Left cardiac atrium (tissue), 4 donors: ENCODE measurements at regions not wholly inside any gene's neighbourhood (a gene's known extent, or its start where the extent isn't known, plus 50 kb on each side); places are given as distances from the start of the nearest gene placed in this dataset.

Experiments used
- ATAC-seq, 2 donors: fragments of 200-7000 bp; cut with Tn5 transposase; one replicate each; pipeline ENCODE4 v1.9.1; 2020; ENCODE audit warnings: mild to moderate bottlenecking in 2 of 2, moderate library complexity in 2 of 2
- DNase-seq: peaks from one replicate; pipeline ENCODE4 v3.0.0-alpha.2; 2020
- intact Hi-C, 2 donors: fragments of 100-400 bp; cut with DNase I; formaldehyde crosslinking; loops; one replicate each; pipeline versions ENCODE4 v1.14.1 to v1.15.1; 2022 to 2023
- donor health status: DM: no; HTN: yes; CAD: no.
- donor health status: DM: no; HTN: yes; CAD: no; lungs with severe emphysema.
- donor health status: DM: yes; HTN: yes; CAD: no.
- donor health status: Dilated cardiomyopathy.

DNA sequence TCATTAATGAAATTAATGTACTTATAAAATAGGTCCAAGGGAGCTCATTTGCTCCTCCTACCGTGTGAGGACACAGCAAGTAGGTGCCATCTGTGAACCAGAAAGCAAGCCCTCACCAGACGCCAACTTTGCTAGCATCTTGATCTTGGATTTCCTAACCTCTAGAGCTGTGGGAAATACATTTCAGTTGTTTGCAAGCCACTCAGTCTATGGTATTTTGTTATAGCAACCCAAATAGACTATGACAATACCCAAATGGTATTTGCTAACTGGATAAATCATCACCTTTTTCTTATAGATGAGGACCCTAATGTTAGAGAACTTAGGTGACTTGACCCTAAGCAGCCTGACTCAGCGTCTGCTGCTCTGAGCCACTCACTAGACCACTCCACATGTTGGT lies 379.6 kb downstream of the HRH4 start:
- no peak for ATAC-seq
- intact Hi-C loops = no loop called here
- no peak for DNase-seq

DNA sequence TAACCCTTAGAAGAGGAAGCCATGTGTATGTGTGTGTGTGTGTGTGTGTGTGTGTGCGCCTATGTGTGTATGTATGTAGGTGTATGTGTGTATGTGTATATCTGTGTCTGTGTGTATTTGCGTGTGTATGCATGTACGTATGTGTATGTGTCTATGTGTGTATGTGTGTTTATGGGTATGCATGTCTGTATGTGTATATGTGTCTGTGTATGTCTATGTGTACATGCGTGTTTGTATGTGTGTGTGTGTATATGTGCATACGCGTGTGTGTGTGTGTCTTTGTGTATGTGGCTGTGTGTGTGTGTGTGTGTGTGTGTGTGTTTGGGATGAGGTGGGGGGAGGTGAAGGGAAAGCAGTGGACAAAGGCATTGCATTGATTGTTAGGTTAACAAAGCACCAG lies 380.2 kb downstream of the HRH4 start:
- DNase-seq = no peak
- intact Hi-C loops = no loop called here
- ATAC-seq = no peak

GRCh38 chr18:24841536-24841935 lies 381.1 kb downstream of the HRH4 start:
- ATAC-seq (no peak), DNase-seq (no peak)
- intact Hi-C loops = no loop called here

DNA sequence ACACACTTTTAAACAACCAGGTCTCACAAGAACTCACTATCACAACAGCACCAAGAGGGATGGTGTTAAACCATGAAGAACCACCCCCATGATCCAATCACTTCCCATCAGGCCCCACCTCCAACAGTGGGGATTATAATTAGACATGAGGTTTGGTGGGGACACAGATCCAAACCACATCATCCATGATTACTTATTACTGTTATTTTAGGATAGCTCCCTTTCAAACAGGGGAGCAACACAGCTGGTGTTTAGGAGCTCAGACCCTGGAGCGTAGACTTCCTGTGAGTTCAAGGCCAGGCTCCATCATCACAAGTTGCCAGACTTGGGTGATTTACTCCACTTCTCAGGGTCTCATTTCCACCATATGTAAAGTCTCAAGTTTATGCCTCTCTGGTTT lies 382.7 kb downstream of the HRH4 start:
- ATAC-seq (no peak), DNase-seq (no peak)
- intact Hi-C loops = no loop called here

DNA sequence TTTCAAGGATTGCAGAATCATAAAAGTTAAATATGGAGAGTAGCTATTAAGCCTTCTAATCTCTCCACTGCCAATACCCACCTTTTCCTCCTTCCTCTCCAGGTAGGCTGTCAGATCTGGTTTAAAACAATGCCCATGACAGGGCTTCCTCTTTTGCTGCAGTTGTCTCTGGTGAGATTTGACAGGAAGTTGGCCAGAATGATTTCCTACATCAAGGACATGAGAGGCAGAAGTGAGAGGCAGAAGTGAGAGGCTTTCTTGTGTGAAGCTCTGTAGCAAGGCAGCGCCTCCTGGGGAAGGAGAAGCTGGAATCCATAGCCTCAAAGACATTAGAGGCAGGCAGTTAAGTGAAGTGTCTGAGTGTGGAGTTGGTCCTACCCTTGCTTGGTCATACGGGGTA lies 385.7 kb downstream of the HRH4 start:
- intact Hi-C loops = no loop called here
- DNase-seq (no peak), ATAC-seq (no peak)

DNA sequence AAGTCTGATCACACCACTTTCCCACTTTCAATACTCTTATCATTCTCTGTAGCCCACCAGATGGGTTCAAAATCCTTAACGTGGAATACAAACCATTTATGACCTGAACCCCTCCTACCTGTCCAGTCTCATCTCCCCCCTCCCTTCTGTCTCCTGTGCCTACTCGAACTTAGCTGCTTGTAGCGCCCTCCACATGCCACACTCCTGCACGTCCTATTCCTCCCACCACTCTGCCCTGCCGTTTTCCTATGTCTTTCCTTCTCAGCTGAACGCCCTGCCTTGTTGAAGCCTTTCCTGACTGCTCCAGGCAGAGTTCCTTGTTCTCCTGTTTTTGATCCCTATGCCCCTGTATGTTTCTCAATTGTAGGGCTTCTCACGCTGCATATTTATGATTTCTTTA lies 390.1 kb downstream of the HRH4 start:
- ATAC-seq = no peak
- DNase-seq = no peak
- intact Hi-C loops = no loop called here

DNA sequence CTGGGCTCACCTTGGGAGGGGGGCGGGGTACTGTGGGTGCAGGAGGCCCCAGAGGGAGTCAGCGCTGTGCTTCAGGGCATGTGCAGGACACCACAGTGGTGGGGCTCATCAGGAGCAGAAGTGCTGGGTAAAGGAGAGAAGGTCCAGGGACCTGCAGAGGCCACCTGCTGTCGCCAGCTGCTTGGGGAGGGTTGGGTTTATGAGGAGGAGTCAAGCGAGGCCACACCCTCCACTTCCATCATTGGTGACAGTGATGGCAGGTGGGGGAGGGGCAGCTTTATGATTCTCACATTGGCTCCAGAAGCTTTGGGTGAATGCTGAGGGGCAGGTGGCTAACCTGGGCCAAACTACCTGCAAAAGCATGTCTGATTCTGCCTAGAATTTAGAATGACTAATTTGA lies 392.6 kb downstream of the HRH4 start:
- no peak for DNase-seq
- intact Hi-C loops = no loop called here
- ATAC-seq = no peak

DNA sequence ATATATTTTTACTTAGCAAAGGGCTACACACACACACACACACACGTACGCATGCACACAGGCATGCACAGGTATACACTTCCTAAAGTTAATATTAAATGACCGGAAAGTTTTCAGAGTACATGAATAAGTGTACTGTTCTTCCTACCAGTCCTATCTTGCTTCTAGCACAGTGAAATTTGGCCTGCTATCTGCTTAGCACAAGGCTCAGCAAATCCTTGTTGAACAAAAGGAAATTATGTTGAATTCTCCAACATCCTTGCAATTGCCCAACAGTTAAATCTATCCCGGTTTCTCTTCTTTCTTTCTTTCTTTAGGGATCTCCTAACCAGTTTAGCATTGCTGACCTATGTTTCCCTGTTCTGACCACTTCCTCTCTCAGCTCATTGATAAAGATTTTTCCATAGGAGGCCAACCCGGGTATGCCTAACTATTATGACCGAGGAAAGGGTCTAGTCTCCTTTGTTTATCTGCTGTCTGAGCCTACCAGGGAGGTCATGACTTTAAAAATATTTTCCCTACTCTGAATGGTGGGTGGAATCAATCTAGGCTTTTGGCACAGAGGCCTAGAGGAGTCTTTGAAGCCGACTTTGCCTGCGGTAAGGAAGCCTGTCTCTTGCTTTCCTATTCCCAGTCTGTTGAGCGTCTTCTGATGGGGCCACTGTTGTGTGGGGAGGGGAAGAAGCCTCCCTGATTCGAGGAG lies 400.7 kb downstream of the HRH4 start:
- DNase-seq (no peak), ATAC-seq (peak; percentile 30 to 43)
- intact Hi-C loops = no loop called here

- ATAC-seq (no peak), DNase-seq (no peak)
- intact Hi-C loops = no loop called here
These were observed 401.9 kb downstream of the HRH4 start for GRCh38 chr18:24862201-24862816.

GRCh38 chr18:24868311-24868710 lies 407.9 kb downstream of the HRH4 start:
- DNase-seq (no peak), ATAC-seq (no peak)
- intact Hi-C loops = no loop called here

- no peak for ATAC-seq
- intact Hi-C loops = no loop called here
- no peak for DNase-seq
These were observed 408.4 kb downstream of the HRH4 start for GRCh38 chr18:24868760-24869237.

- no peak for ATAC-seq
- no peak for DNase-seq
- intact Hi-C loops = no loop called here
These were observed 408.8 kb downstream of the HRH4 start for GRCh38 chr18:24869285-24869684.

DNA sequence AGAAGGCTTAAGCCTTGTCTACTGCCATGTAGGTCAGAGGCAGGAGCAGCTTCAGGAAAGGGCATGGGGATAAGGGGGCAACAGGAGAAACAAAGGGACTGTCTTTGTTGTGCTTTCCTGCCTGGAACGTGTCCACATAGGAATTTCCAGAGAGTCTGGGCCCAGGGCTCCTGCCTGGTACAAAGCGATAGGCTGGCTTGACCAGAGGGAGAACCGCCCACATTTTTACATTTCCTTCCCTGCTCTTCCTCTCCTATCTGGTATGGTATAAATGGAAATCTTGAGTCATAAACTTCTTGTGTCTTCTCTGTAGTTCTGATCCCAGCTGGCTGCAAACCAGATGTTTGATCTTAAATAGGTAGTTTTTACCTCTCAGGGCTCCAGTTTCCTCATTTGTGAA lies 414.8 kb downstream of the HRH4 start:
- ATAC-seq = no peak
- intact Hi-C loops = loop anchor here (5.0 to 10.0 kb wide), 5 partner anchors 280 to 1022 kb away; no protein-coding TSS in a partner anchor
- no peak for DNase-seq

DNA sequence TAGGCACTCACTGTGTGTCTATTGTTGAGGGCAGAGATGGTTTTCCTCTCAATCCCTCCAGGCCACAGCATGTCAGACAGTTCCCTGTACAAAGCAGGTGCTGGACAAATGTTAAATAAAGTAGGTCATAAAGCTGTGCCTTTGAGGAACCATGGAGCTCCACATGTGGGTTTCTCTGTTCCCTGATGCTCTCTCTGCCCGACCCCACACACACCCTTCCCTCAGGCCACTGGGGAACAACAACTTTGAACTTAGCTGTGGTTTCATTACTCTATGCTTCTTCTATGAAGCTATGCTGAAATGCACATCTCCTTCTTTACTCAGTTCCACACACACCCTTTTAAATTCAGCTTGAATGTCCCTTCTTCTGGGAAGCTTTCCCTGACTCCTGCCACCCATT lies 415.3 kb downstream of the HRH4 start:
- intact Hi-C loops = loop anchor here (5.0 to 10.0 kb wide), 5 partner anchors 281 to 1022 kb away; no protein-coding TSS in a partner anchor
- no peak for ATAC-seq
- no peak for DNase-seq

- intact Hi-C loops = loop anchor here (5.0 to 10.0 kb wide), 5 partner anchors 281 to 1021 kb away; no protein-coding TSS in a partner anchor
- DNase-seq = no peak
- no peak for ATAC-seq
These were observed 415.8 kb downstream of the HRH4 start for GRCh38 chr18:24876266-24876665.

- intact Hi-C loops = loop anchor here (5.0 to 10.0 kb wide), 5 partner anchors 282 to 1020 kb away; no protein-coding TSS in a partner anchor
- ATAC-seq (no peak), DNase-seq (no peak)
These were observed 416.6 kb downstream of the HRH4 start for GRCh38 chr18:24877066-24877465.

DNA sequence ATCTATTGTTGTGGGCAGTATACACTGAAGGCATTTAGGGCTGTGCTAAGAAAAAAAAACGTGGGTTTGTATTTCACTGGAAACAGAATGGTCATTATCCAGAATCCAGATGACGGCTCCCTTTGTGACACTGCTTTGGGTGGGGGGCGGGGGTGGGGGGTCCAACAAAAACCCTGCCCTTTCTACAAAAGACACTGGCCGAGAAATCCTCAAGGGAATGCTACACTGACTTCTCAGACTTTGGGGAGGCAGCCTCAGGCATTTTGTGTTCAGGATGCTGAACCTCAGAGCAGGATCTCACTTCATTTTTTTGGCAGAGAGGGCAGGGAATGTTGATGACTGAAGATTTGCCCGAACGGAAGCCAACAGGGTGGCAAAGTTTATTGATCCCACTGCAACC lies 417.1 kb downstream of the HRH4 start:
- DNase-seq = no peak
- no peak for ATAC-seq
- intact Hi-C loops = loop anchor here (5.0 to 10.0 kb wide), 5 partner anchors 283 to 1020 kb away; no protein-coding TSS in a partner anchor

DNA sequence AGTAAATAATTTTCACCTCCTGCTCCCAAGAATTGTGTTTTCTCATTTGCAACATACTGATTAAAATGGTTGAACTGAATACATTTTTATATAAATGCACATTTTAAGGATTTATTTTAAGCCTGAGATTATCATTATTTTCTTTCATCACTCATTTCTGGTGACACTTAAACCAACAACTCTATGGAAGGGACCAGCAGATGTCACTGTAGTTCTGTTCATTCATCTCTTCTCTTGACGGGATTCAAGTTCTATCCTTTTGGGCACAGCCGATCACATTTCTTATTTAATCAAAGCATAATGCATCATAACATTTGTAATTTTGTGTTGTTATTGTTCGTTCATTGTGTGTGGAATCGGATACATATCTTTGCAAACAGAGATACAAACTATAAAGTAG lies 417.9 kb downstream of the HRH4 start:
- no peak for DNase-seq
- intact Hi-C loops = loop anchor here (2.0 to 10.0 kb wide), 7 partner anchors 283 to 1019 kb away; no protein-coding TSS in a partner anchor
- ATAC-seq = peak; percentile 55 to 65

DNA sequence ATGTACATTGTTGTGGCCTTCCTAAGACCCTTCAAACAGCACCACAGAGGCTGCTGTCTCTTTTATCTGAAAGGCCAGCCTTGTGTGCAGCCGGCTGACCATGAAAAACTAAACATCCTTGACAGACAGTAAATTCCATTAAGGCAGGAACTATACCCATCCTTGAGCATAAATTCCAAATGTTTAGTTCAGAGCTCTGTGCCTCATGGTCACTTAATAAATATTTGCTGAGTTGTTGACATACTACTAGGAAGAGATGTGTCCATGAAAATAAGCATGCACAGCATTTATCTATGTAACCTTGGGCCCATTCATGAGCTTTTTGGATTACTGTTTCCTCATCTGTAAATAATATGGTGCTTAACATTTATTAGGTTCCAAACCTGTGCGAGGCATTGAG lies 424.8 kb downstream of the HRH4 start:
- no peak for DNase-seq
- intact Hi-C loops = no loop called here
- no peak for ATAC-seq

- no peak for DNase-seq
- intact Hi-C loops = loop anchor here in 1 of 2 donors (10.0 kb wide), 2 partner anchors 60 to 170 kb away; no protein-coding TSS in a partner anchor
- no peak for ATAC-seq
These were observed 434.4 kb downstream of the HRH4 start for GRCh38 chr18:24894880-24895279.

DNA sequence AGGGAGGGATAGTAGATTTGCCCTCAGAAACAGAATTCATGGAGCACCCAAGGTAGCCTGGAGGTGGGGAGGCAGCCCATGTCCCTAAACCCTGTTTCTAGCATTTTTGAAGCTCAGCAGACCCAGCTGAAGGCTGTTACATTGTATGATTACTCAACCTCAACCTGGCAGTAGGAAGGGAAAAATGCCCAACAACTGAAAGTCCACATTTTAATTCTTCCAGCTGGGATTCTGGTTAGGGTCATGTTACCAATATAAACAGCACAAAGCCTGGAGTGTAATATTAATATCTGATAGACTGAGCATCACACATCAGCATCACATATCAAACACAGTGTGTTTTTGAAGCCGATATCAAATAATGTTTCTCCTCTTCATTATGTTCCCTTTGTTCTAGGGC lies 437.0 kb downstream of the HRH4 start:
- DNase-seq = no peak
- ATAC-seq = no peak
- intact Hi-C loops = loop anchor here in 1 of 2 donors (10.0 kb wide), 2 partner anchors 57 to 167 kb away; no protein-coding TSS in a partner anchor
